Right lobe of liver (tissue), 6 donors: ENCODE measurements at regions not wholly inside any gene's neighbourhood (a gene's known extent, or its start where the extent isn't known, plus 50 kb on each side); places are given as distances from the start of the nearest gene placed in this dataset.

Source experiments
- ATAC-seq, 4 donors: fragments of 200-7000 bp; cut with Tn5 transposase; one replicate each; pipeline ENCODE4 v1.9.1; 2020; ENCODE audit warnings: mild to moderate bottlenecking in 4 of 4, moderate library complexity in 4 of 4
- DNase-seq, 3 donors: peaks; one replicate each; pipeline ENCODE4 v3.0.0-alpha.2; 2020
- H3K27ac ChIP-seq, 3 donors: fragments of 200-600 bp; one replicate each; pipeline ENCODE4 v1.8.0; 2022
- H3K27me3 ChIP-seq, 2 donors: fragments of 200-600 bp; one replicate each; pipeline ENCODE4 v1.8.0; 2022
- H3K36me3 ChIP-seq, 4 donors: fragments of 200-600 bp; sonication (generic) in 1 of 4; one replicate each; pipeline versions ENCODE4 v1.5.1 to v1.8.0; 2017 to 2022; ENCODE audit warnings: control low read depth in 1 of 4
- H3K4me1 ChIP-seq, 4 donors: fragments of 200-600 bp; sonication (generic) in 1 of 4; one replicate each; pipeline versions ENCODE4 v1.5.1 to v1.8.0; 2017 to 2022; ENCODE audit warnings: control low read depth in 1 of 4
- H3K4me3 ChIP-seq, 3 donors: fragments of 200-600 bp; one replicate each; pipeline ENCODE4 v1.8.0; 2022
- H3K9me3 ChIP-seq, 4 donors: fragments of 200-600 bp; sonication (generic) in 1 of 4; one replicate each; pipeline versions ENCODE4 v1.5.1 to v1.8.0; 2017 to 2022; ENCODE audit warnings: control low read depth in 1 of 4
- CTCF ChIP-seq, 4 donors: fragments of 200-600 bp in 3 of 4; fragments of 450-650 bp in 1 of 4; IDR thresholded peaks; one replicate each; pipeline versions ENCODE4 v1.5.1 to v1.8.0; 2016 to 2022; ENCODE audit warnings: antibody characterized with exemption in 4 of 4, mild to moderate bottlenecking in 2 of 4
- POLR2A ChIP-seq: fragments of 450-650 bp; IDR thresholded peaks from one replicate; pipeline ENCODE4 v1.6.1; 2017; ENCODE audit warnings: antibody characterized with exemption, mild to moderate bottlenecking
- WGBS: methylation state at CpG from one replicate; pipeline ENCODE4 v1.1.6; 2018; ENCODE audit warnings: low coverage, low lambda C conversion rate; ENCODE audit not compliant: insufficient coverage; ENCODE audit errors: missing lambda C conversion rate; 5-methylcytosine and 5-hydroxymethylcytosine counted together
- intact Hi-C, 2 donors: fragments of 100-400 bp; cut with DNase I; formaldehyde crosslinking; loops; one replicate each; pipeline versions ENCODE4 v1.11.2 to v1.14.1; 2022
- donor health status: DM: no; HTN: yes; CAD: no.
- donor health status: DM: no; HTN: no; CAD: no.
- donor health status: DM: no; HTN: no; CAD: no.
- donor health status: DM: no; HTN: yes; CAD: no.
- donor health status: DM: no; HTN: yes; CAD: no.

- Histone ChIP-seq H3K36me3 (no peaks in the 10 kb centered on the region), H3K4me1 (no peaks in the 10 kb centered on the region), H3K4me3 (no peak overlapping the region), H3K27ac (no peak overlapping the region), H3K27me3 (no peaks in the 10 kb centered on the region), H3K9me3 (no peaks in the 10 kb centered on the region)
- 100% methylated on average over 2 of the region's 2 CpGs for WGBS
- ATAC-seq: no peak
- DNase-seq: no peak
- intact Hi-C loops: no loop called here
- TF ChIP-seq POLR2A (no peak), CTCF (IDR thresholded peaks at IDR 0.05) (no peak)
Measured at GRCh38 chr1:194080826-194081225, 894.4 kb upstream of the B3GALT2 start.

GRCh38 chr1:194078765-194079164 is 892.4 kb upstream of the B3GALT2 start:
- WGBS: 86% methylated on average over 1 of the region's 1 CpG
- ATAC-seq: no peak
- H3K36me3 ChIP-seq: no peaks in the 10 kb centered on the region
- H3K4me3 ChIP-seq: no peak overlapping the region
- no peaks in the 10 kb centered on the region for H3K27me3 ChIP-seq
- H3K9me3 ChIP-seq: no peaks in the 10 kb centered on the region
- no peak for TF ChIP-seq CTCF (IDR thresholded peaks at IDR 0.05)
- no peak for TF ChIP-seq POLR2A
- no peaks in the 10 kb centered on the region for H3K4me1 ChIP-seq
- DNase-seq: no peak
- intact Hi-C loops: no loop called here
- no peak overlapping the region for H3K27ac ChIP-seq

GRCh38 chr1:194076646-194077045 is 890.2 kb upstream of the B3GALT2 start:
- ATAC-seq: no peak

GRCh38 chr1:194073833-194074232 is 887.4 kb upstream of the B3GALT2 start:
- whole genome bisulfite sequencing: 67% methylated on average over 3 of the region's 3 CpGs
- intact Hi-C loops: no loop called here
- TF ChIP-seq CTCF (IDR thresholded peaks at IDR 0.05) (no peak), POLR2A (no peak)
- H3K4me1 ChIP-seq: no peaks in the 10 kb centered on the region
- H3K27ac ChIP-seq: no peak overlapping the region
- DNase-seq (no peak), ATAC-seq (no peak)
- no peaks in the 10 kb centered on the region for H3K36me3 ChIP-seq
- H3K27me3 ChIP-seq: no peaks in the 10 kb centered on the region
- H3K4me3 ChIP-seq: no peak overlapping the region
- H3K9me3 ChIP-seq: no peaks in the 10 kb centered on the region

More at GRCh38 chr1:194076646-194077045, 890.2 kb upstream of the B3GALT2 start:
- TF ChIP-seq CTCF (IDR thresholded peaks at IDR 0.05) (no peak), POLR2A (no peak)
- Histone ChIP-seq H3K27me3 (no peaks in the 10 kb centered on the region), H3K4me3 (no peak overlapping the region), H3K4me1 (no peaks in the 10 kb centered on the region), H3K36me3 (no peaks in the 10 kb centered on the region), H3K27ac (no peak overlapping the region), H3K9me3 (no peaks in the 10 kb centered on the region)
- intact Hi-C loops: no loop called here
- DNase-seq: no peak
- WGBS: 47% methylated on average over 1 of the region's 1 CpG

- TF ChIP-seq CTCF (IDR thresholded peaks at IDR 0.05) (no peak), POLR2A (no peak)
- H3K4me3 ChIP-seq: no peak overlapping the region
- DNase-seq: no peak
- ATAC-seq: no peak
- intact Hi-C loops: no loop called here
- no peaks in the 10 kb centered on the region for H3K9me3 ChIP-seq
- no peaks in the 10 kb centered on the region for H3K4me1 ChIP-seq
- no peaks in the 10 kb centered on the region for H3K36me3 ChIP-seq
- H3K27ac ChIP-seq: no peak overlapping the region
- H3K27me3 ChIP-seq: no peaks in the 10 kb centered on the region
Measured at GRCh38 chr1:194071205-194071604, 884.8 kb upstream of the B3GALT2 start.
